GM12878 (cell line): ENCODE measurements at regions not wholly inside any gene's neighbourhood (a gene's known extent, or its start where the extent isn't known, plus 50 kb on each side); places are given as distances from the start of the nearest gene placed in this dataset.

Source experiments
- ATAC-seq: fragments of 200-7000 bp; cut with Tn5 transposase; 3 replicates; pipeline ENCODE4 v1.9.1; 2020; ENCODE audit warnings: mild to moderate bottlenecking, moderate library complexity
- BruUV-seq: library from RNA; stranded (reverse); fragments of 400-500 nt; replicated peaks from 2 replicates; lab custom pipeline; 2021; lab: Mats Ljungman, UMichigan
- CTCF ChIA-PET: fragments of 300-600 bp; sonication (Branson Sonifier 250); formaldehyde crosslinking; extraction: SDS; loops from one replicate; lab custom pipeline; 2021; ENCODE audit warnings: inconsistent platforms; lab: Yijun Ruan, JAX
- POLR2A ChIA-PET: fragments of 350-600 bp; formaldehyde crosslinking; extraction: SDS; loops from one replicate; lab custom pipeline; 2021; ENCODE audit warnings: inconsistent platforms; lab: Charles Lee
- RAD21 ChIA-PET: fragments of 300-600 bp; sonication (Branson Sonifier 250); formaldehyde crosslinking; loops from one replicate; lab custom pipeline; 2023; ENCODE audit warnings: antibody characterized with exemption; ENCODE audit not compliant: unreplicated experiment; lab: Charles Lee
- SMC1A ChIA-PET: fragments of 300-600 bp; sonication (Branson Sonifier 250); formaldehyde crosslinking; loops from one replicate; lab custom pipeline; 2023; ENCODE audit not compliant: unreplicated experiment, uncharacterized antibody; lab: Charles Lee
- DNase-seq: peaks from one replicate; pipeline ENCODE4 v3.0.0-alpha.2; 2011; ENCODE audit warnings: low read depth, low spot score
- FAIRE-seq: peaks from 3 replicates; lab custom pipeline; 2011; peaks lifted over from hg19 to GRCh38; lab: Jason Lieb, UNC
- H2AFZ ChIP-seq: 2 replicates; pipeline ENCODE4 v1.6.0; 2011; ENCODE audit warnings: low read depth, low read length, control low read depth; ENCODE audit not compliant: control insufficient read depth
- H3K27ac ChIP-seq: 2 replicates; pipeline ENCODE4 v1.5.1; 2011; ENCODE audit warnings: control low read depth; ENCODE audit not compliant: control insufficient read depth, insufficient read depth
- H3K27me3 ChIP-seq, 2 experiments: replicated peaks in 1 of 2; 2 replicates each; pipeline versions ENCODE4 v1.6.0 to v1.6.1; 2011; ENCODE audit warnings: low read length in 1 of 2; ENCODE audit not compliant: control insufficient read depth in 2 of 2, insufficient read depth in 2 of 2
- H3K36me3 ChIP-seq, 2 experiments: 2 replicates each; pipeline ENCODE4 v1.5.1; 2011; ENCODE audit warnings: low read length in 1 of 2; ENCODE audit not compliant: control insufficient read depth in 2 of 2, insufficient read depth in 2 of 2
- H3K4me1 ChIP-seq: 2 replicates; pipeline ENCODE4 v1.6.1; 2011; ENCODE audit warnings: mild to moderate bottlenecking, low read length, moderate library complexity, mixed read lengths; ENCODE audit not compliant: control insufficient read depth, insufficient read depth
- H3K4me2 ChIP-seq: 2 replicates; pipeline ENCODE4 v1.6.0; 2011; ENCODE audit warnings: control low read depth; ENCODE audit not compliant: control insufficient read depth, insufficient read depth
- H3K4me3 ChIP-seq: fragments of 200-600 bp; sonication (generic); 2 replicates; pipeline ENCODE4 v1.5.1; 2016
- H3K79me2 ChIP-seq: 2 replicates; pipeline ENCODE4 v1.6.0; 2011; ENCODE audit warnings: low read length; ENCODE audit not compliant: control insufficient read depth, insufficient read depth
- H3K9ac ChIP-seq: 2 replicates; pipeline ENCODE4 v1.8.0; 2011; ENCODE audit warnings: low read length, control low read depth, mixed read lengths; ENCODE audit not compliant: control insufficient read depth, insufficient read depth
- H3K9me3 ChIP-seq: replicated peaks from 3 replicates; pipeline ENCODE4 v1.5.1; 2011; ENCODE audit warnings: mild to moderate bottlenecking, low read length; ENCODE audit not compliant: control insufficient read depth, insufficient read depth
- H4K20me1 ChIP-seq: 2 replicates; pipeline ENCODE4 v1.6.0; 2011; ENCODE audit not compliant: control insufficient read depth, insufficient read depth
- E2F4 ChIP-seq: IDR thresholded peaks from 2 replicates; pipeline ENCODE4 v1.6.1; 2012; ENCODE audit warnings: low read depth, low read length, improper control_type of control experiment
- ESRRA ChIP-seq: IDR thresholded peaks from 2 replicates; pipeline ENCODE4 v1.6.1; 2012; ENCODE audit warnings: mild to moderate bottlenecking, low read length, improper control_type of control experiment
- ETV6 ChIP-seq, 2 experiments: fragments of 450-650 bp in 1 of 2; IDR thresholded peaks in 1 of 2; conservative IDR thresholded peaks in 1 of 2; 2 replicates each; pipeline ENCODE4 v1.6.1; 2014; ENCODE audit warnings: antibody characterized with exemption in 1 of 2, borderline replicate concordance in 1 of 2, low read depth in 1 of 2, mild to moderate bottlenecking in 1 of 2, moderate library complexity in 1 of 2
- MEF2A ChIP-seq: IDR thresholded peaks from 2 replicates; pipeline ENCODE4 v1.6.1; 2011; ENCODE audit warnings: low read depth, mild to moderate bottlenecking, low read length, moderate library complexity; ENCODE audit not compliant: insufficient read depth
- NFIC ChIP-seq: IDR thresholded peaks from 2 replicates; pipeline ENCODE4 v1.6.1; 2012; ENCODE audit warnings: low read depth, mild to moderate bottlenecking, inconsistent platforms, low read length, moderate library complexity
- SRF ChIP-seq, 2 experiments: IDR thresholded peaks; 2 replicates each; pipeline ENCODE4 v1.6.1; 2011; ENCODE audit warnings: low read depth in 2 of 2, low read length in 2 of 2, mild to moderate bottlenecking in 1 of 2, moderate library complexity in 1 of 2
- ZBTB4 ChIP-seq: fragments of 450-650 bp; formaldehyde crosslinking; IDR thresholded peaks from 2 replicates; pipeline ENCODE4 v1.4.0; 2022; ENCODE audit warnings: mild to moderate bottlenecking, moderate library complexity
- WGBS: methylation state at CpG from one replicate; pipeline ENCODE4 v1.1.6; 2016; ENCODE audit warnings: low lambda C conversion rate; ENCODE audit not compliant: insufficient replicate concordance, insufficient coverage; ENCODE audit errors: missing lambda C conversion rate; 5-methylcytosine and 5-hydroxymethylcytosine counted together
- in situ Hi-C: fragments of 300-500 bp; cut with MboI; formaldehyde crosslinking; loops from 9 replicates; pipeline ENCODE4 v1.14.3; 2018; ENCODE audit warnings: mixed read lengths
- intact Hi-C: fragments of 100-400 bp; cut with micrococcal nuclease; formaldehyde crosslinking; loops from one replicate; pipeline ENCODE4 v1.14.2; 2022; ENCODE audit not compliant: unreplicated experiment
- TF ChIP-seq, protein P1 (sequence below): fragments of 450-650 bp; IDR thresholded peaks from 2 replicates; pipeline ENCODE4 v1.6.1; 2017; ENCODE audit warnings: mild to moderate bottlenecking
- TF ChIP-seq, protein P2 (sequence below): fragments of 450-650 bp; IDR thresholded peaks from 2 replicates; pipeline ENCODE4 v1.6.1; 2017; ENCODE audit warnings: mild to moderate bottlenecking, moderate library complexity

DNA sequence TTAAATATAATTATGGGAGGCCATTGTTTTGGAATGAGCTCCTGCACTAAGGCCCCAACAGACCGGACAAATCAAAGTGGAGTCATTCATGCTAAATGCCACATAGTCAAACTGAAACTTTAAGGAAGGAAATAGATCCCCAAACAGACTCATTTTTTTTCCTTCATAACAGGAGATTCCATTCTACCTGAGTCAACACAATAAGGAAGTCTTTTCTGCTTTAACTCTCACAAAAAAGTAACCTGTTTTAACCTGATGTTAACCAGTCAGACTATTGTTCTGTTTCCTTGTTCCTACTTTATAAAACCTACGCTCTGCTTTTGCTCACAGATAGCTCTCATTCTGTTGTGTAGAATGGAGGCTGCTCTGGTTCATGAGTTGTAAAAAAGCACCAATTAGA, 234.9 kb downstream of the YTHDC2 start:
- Histone ChIP-seq H3K36me3 (no peaks in the 10 kb centered on the region), H3K79me2 (no peaks in the 10 kb centered on the region), H3K27me3 (no peaks in the 10 kb centered on the region), H3K27ac (no peak overlapping the region), H3K9ac (no peak overlapping the region), H3K4me2 (no peak overlapping the region), H3K4me3 (no peak overlapping the region), H4K20me1 (no peaks in the 10 kb centered on the region), H3K4me1 (no peaks in the 10 kb centered on the region), H3K9me3 (no peaks in the 10 kb centered on the region), H2AFZ (no peak overlapping the region)
- FAIRE-seq: no peak
- intact Hi-C loops (no loop called here), in situ Hi-C loops (no loop called here)
- DNase-seq: no peak
- ATAC-seq: no peak
- ChIA-PET CTCF (no interaction called here), RAD21 (interaction anchor here (0.7 kb wide), 1 partner anchor 219 kb away, joined by 3 read pairs; no protein-coding TSS in a partner anchor), POLR2A (no interaction called here), SMC1A (interaction anchor here (0.5 kb wide), 1 partner anchor 83 kb away, joined by 3 read pairs; no protein-coding TSS in a partner anchor)
- no TSS peak for BruUV-seq
- WGBS: 18% methylated on average over 2 of the region's 2 CpGs
- TF ChIP-seq SRF (IDR thresholded peaks at IDR 0.05; ENCODE audit: low read depth in 2 of 2, low read length in 2 of 2): no peak
- TF ChIP-seq E2F4: no peak
- TF ChIP-seq MEF2A: no peak
- no peak for TF ChIP-seq NFIC
- no peak for TF ChIP-seq ETV6 (conservative IDR thresholded peaks at IDR 0.05 in 1 of 2, IDR thresholded peaks at IDR 0.05 in 1 of 2; ENCODE audit: borderline replicate concordance in 1 of 2, low read depth in 1 of 2)
- no peak for TF ChIP-seq ZBTB4
- TF ChIP-seq ESRRA: no peak
- TF ChIP-seq, protein P1, sequence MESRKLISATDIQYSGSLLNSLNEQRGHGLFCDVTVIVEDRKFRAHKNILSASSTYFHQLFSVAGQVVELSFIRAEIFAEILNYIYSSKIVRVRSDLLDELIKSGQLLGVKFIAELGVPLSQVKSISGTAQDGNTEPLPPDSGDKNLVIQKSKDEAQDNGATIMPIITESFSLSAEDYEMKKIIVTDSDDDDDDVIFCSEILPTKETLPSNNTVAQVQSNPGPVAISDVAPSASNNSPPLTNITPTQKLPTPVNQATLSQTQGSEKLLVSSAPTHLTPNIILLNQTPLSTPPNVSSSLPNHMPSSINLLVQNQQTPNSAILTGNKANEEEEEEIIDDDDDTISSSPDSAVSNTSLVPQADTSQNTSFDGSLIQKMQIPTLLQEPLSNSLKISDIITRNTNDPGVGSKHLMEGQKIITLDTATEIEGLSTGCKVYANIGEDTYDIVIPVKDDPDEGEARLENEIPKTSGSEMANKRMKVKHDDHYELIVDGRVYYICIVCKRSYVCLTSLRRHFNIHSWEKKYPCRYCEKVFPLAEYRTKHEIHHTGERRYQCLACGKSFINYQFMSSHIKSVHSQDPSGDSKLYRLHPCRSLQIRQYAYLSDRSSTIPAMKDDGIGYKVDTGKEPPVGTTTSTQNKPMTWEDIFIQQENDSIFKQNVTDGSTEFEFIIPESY: no peak
- TF ChIP-seq, protein P2, sequence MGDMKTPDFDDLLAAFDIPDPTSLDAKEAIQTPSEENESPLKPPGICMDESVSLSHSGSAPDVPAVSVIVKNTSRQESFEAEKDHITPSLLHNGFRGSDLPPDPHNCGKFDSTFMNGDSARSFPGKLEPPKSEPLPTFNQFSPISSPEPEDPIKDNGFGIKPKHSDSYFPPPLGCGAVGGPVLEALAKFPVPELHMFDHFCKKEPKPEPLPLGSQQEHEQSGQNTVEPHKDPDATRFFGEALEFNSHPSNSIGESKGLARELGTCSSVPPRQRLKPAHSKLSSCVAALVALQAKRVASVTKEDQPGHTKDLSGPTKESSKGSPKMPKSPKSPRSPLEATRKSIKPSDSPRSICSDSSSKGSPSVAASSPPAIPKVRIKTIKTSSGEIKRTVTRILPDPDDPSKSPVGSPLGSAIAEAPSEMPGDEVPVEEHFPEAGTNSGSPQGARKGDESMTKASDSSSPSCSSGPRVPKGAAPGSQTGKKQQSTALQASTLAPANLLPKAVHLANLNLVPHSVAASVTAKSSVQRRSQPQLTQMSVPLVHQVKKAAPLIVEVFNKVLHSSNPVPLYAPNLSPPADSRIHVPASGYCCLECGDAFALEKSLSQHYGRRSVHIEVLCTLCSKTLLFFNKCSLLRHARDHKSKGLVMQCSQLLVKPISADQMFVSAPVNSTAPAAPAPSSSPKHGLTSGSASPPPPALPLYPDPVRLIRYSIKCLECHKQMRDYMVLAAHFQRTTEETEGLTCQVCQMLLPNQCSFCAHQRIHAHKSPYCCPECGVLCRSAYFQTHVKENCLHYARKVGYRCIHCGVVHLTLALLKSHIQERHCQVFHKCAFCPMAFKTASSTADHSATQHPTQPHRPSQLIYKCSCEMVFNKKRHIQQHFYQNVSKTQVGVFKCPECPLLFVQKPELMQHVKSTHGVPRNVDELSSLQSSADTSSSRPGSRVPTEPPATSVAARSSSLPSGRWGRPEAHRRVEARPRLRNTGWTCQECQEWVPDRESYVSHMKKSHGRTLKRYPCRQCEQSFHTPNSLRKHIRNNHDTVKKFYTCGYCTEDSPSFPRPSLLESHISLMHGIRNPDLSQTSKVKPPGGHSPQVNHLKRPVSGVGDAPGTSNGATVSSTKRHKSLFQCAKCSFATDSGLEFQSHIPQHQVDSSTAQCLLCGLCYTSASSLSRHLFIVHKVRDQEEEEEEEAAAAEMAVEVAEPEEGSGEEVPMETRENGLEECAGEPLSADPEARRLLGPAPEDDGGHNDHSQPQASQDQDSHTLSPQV: no peak
